ENCODE measurements at regions not wholly inside any gene's neighbourhood (a gene's known extent, or its start where the extent isn't known, plus 50 kb on each side); places are given as distances from the start of the nearest gene placed in this dataset.

GRCh38 chr5:143494162-143494561 is 90.7 kb upstream of the NR3C1 start:
- TF ChIP-seq CTCF (IDR thresholded peaks at IDR 0.05): no peak
- no peak for TF ChIP-seq POLR2AphosphoS5 (IDR thresholded peaks at IDR 0.05; ENCODE audit: low read depth, low read length)
- no peak for TF ChIP-seq REST (IDR thresholded peaks at IDR 0.05; ENCODE audit: insufficient read depth in 1 of 2, low read depth in 2 of 2, low read length in 1 of 2)
